PC-9 (cell line): ENCODE measurements at regions not wholly inside any gene's neighbourhood (a gene's known extent, or its start where the extent isn't known, plus 50 kb on each side); places are given as distances from the start of the nearest gene placed in this dataset.
"Not testable (repeated sequence)": the region's sequence is repeated elsewhere in the genome, so short reads cannot be mapped to it uniquely, and the experiment has no call there.

Experiments
- CTCF ChIP-seq: fragments of 200-600 bp; sonication (generic); conservative IDR thresholded peaks from 2 replicates; pipeline ENCODE4 v1.6.1; 2017; ENCODE audit warnings: mixed run types, antibody characterized with exemption, mild to moderate bottlenecking, moderate library complexity
- EZH2 ChIP-seq: fragments of 200-600 bp; sonication (generic); IDR thresholded peaks from 2 replicates; pipeline ENCODE4 v1.8.0; 2017; ENCODE audit warnings: antibody characterized with exemption, low read depth

GRCh38 chr14:101689966-101690365 is 71.5 kb upstream of the PPP2R5C start:
- TF ChIP-seq CTCF, EZH2: not testable (repeated sequence)
